ENCODE measurements at regions not wholly inside any gene's neighbourhood (a gene's known extent, or its start where the extent isn't known, plus 50 kb on each side); places are given as distances from the start of the nearest gene placed in this dataset.

DNA sequence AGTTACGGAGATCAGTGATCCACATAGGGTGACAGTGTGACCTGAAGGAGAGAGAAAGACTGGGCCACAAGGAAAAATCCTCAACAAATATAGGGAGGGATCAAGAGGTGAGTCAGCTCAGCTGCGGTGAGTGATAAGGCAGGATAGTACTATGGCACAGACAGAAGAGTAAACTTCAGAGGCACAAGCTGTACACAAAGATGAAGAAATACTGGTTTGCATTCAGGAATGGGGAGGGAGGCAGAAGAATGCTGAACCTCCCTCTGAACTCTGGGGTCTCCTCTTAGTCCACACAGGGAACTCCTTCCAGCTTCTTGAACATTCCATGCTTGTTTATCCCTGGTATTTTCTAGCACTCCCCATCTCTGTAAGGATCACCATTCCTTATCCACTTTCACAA is 162.7 kb downstream of the BARX2 start:
- H3K27me3 ChIP-seq (ENCODE audit: control insufficient read depth, insufficient read depth, low read length), result no peaks in the 10 kb centered on the region
- ChIA-PET POLR2A (ENCODE audit: unreplicated experiment) (no interaction called here), CTCF (no interaction called here)
- no peak overlapping the region for H2AK5ac ChIP-seq (ENCODE audit: low read depth, low read length)
- BruUV-seq (replicated peaks), result no TSS peak
- H4K20me1 ChIP-seq (ENCODE audit: insufficient read depth, low read length), result no peaks in the 10 kb centered on the region
- no CpG with 5 or more reads among the region's 2 CpGs for WGBS, 2 experiments (ENCODE audit: extremely low coverage in 2 of 2, insufficient read length in 1 of 2)
- H3K23ac ChIP-seq (ENCODE audit: low read depth, low read length), result no peak overlapping the region
- no peak overlapping the region for H3K4me2 ChIP-seq (ENCODE audit: low read depth, low read length)
- dilution Hi-C loops (cut with HindIII; ENCODE audit: low sequenced_read_pairs, unreplicated experiment) (no loop called here), in situ Hi-C loops (cut with MboI; ENCODE audit: low sequenced_read_pairs) (no loop called here), intact Hi-C loops (cut with micrococcal nuclease) (no loop called here)
- H4K91ac ChIP-seq (ENCODE audit: insufficient read depth, low read depth, low read length), result no peak overlapping the region
- no peak overlapping the region for H2BK15ac ChIP-seq (ENCODE audit: low read depth, low read length)
- H2BK5ac ChIP-seq (ENCODE audit: low read depth, low read length, poor library complexity, severe bottlenecking), result no peak overlapping the region
- H3K4me1 ChIP-seq (ENCODE audit: control insufficient read depth, insufficient read depth, low read length), result no peaks in the 10 kb centered on the region
- H3K18ac ChIP-seq (ENCODE audit: low read depth, low read length), result no peak overlapping the region
- no peaks in the 10 kb centered on the region for H3K36me3 ChIP-seq (ENCODE audit: control insufficient read depth, insufficient read depth, low read length)
- H3K9ac ChIP-seq (ENCODE audit: low read depth, low read length), result no peak overlapping the region
- no peak overlapping the region for H3K56ac ChIP-seq (ENCODE audit: extremely low read depth, insufficient read depth, low read length)
- H4K8ac ChIP-seq (ENCODE audit: low read depth in 2 of 2, low read length in 2 of 2), result no peak overlapping the region
- no peak overlapping the region for H2BK20ac ChIP-seq (ENCODE audit: low read depth, low read length)
- H2AK9ac ChIP-seq (replicated peaks; ENCODE audit: low read depth, low read length, poor library complexity), result no peak overlapping the region
- no peak overlapping the region for H3K4me3 ChIP-seq (ENCODE audit: insufficient read depth, low read depth, low read length)
- no peak overlapping the region for H3K27ac ChIP-seq (ENCODE audit: insufficient read depth, low read length)
- no peak overlapping the region for H2BK120ac ChIP-seq (ENCODE audit: low read depth, low read length)
- no peaks in the 10 kb centered on the region for H3K9me1 ChIP-seq (ENCODE audit: insufficient read depth, low read length)
- no peak for TF ChIP-seq USF2 (IDR thresholded peaks at IDR 0.05; ENCODE audit: low read depth, low read length)
- no peak for TF ChIP-seq RAD21 (IDR thresholded peaks at IDR 0.05; ENCODE audit: low read length)
- TF ChIP-seq RFX5 (IDR thresholded peaks at IDR 0.05; ENCODE audit: low read depth, low read length), result no peak
- no peak for TF ChIP-seq SMC3 (IDR thresholded peaks at IDR 0.05; ENCODE audit: low read depth, low read length)
- no peak for TF ChIP-seq MAZ (IDR thresholded peaks at IDR 0.05; ENCODE audit: borderline replicate concordance, low read depth, low read length)
- TF ChIP-seq, protein P1, sequence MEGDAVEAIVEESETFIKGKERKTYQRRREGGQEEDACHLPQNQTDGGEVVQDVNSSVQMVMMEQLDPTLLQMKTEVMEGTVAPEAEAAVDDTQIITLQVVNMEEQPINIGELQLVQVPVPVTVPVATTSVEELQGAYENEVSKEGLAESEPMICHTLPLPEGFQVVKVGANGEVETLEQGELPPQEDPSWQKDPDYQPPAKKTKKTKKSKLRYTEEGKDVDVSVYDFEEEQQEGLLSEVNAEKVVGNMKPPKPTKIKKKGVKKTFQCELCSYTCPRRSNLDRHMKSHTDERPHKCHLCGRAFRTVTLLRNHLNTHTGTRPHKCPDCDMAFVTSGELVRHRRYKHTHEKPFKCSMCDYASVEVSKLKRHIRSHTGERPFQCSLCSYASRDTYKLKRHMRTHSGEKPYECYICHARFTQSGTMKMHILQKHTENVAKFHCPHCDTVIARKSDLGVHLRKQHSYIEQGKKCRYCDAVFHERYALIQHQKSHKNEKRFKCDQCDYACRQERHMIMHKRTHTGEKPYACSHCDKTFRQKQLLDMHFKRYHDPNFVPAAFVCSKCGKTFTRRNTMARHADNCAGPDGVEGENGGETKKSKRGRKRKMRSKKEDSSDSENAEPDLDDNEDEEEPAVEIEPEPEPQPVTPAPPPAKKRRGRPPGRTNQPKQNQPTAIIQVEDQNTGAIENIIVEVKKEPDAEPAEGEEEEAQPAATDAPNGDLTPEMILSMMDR (conservative IDR thresholded peaks at IDR 0.05; ENCODE audit: low read depth, low read length), result no peak
- TF ChIP-seq FOS (IDR thresholded peaks at IDR 0.05; ENCODE audit: low read depth, low read length), result no peak
- no peak for TF ChIP-seq NFE2L2 (IDR thresholded peaks at IDR 0.05; ENCODE audit: low read depth, low read length)
- TF ChIP-seq RCOR1 (IDR thresholded peaks at IDR 0.05; ENCODE audit: insufficient replicate concordance, low read length), result no peak
- no peak for TF ChIP-seq ELK1 (IDR thresholded peaks at IDR 0.05; ENCODE audit: borderline replicate concordance, low read depth, low read length)
- no peak for TF ChIP-seq MAFK (IDR thresholded peaks at IDR 0.05; ENCODE audit: low read depth, low read length)
- no peak for TF ChIP-seq BHLHE40 (IDR thresholded peaks at IDR 0.05; ENCODE audit: low read depth, low read length)
- TF ChIP-seq CEBPB (IDR thresholded peaks at IDR 0.05; ENCODE audit: low read depth, low read length), result no peak
- TF ChIP-seq CHD1 (IDR thresholded peaks at IDR 0.05; ENCODE audit: low read depth, low read length), result no peak
- no peak for TF ChIP-seq POLR2A (IDR thresholded peaks at IDR 0.05; ENCODE audit: low read depth, low read length)
- no peak for TF ChIP-seq MXI1 (IDR thresholded peaks at IDR 0.05; ENCODE audit: borderline replicate concordance, low read depth, low read length)
- H3K79me1 ChIP-seq (ENCODE audit: low read depth in 1 of 2, low read length in 2 of 2), result no peaks in the 10 kb centered on the region
- no peak overlapping the region for H3K4ac ChIP-seq (ENCODE audit: low read depth, low read length)
- DNase-seq (no peak), ATAC-seq (ENCODE audit: low read depth) (no peak)
- H2AFZ ChIP-seq (replicated peaks; ENCODE audit: low read length, poor library complexity), result no peak overlapping the region
- H3K14ac ChIP-seq (replicated peaks; ENCODE audit: low read depth, low read length), result no peak overlapping the region
- no peak overlapping the region for H4K5ac ChIP-seq (ENCODE audit: low read depth, low read length)
- H3K9me3 ChIP-seq (ENCODE audit: control insufficient read depth, insufficient read depth, low read length), result peaks cover 5% of the 10 kb centered on the region; the same call in 1 of the 2 replicates

Data from IMR-90 (cell line).